Astrocyte (in vitro differentiated cells and primary cell): ENCODE measurements at regions not wholly inside any gene's neighbourhood (a gene's known extent, or its start where the extent isn't known, plus 50 kb on each side); places are given as distances from the start of the nearest gene placed in this dataset.
A peak's percentile ranks its signal among the peaks of the same experiment; 100 is the strongest.

Source experiments
- DNase-seq: peaks from one replicate; pipeline ENCODE4 v3.0.0-alpha.2; 2010; ENCODE audit warnings: low read depth
- FAIRE-seq: peaks from 2 replicates; lab custom pipeline; 2011; peaks lifted over from hg19 to GRCh38; lab: Jason Lieb, UNC
- H2AFZ ChIP-seq: 2 replicates; pipeline ENCODE4 v1.6.0; 2012; ENCODE audit warnings: low read depth, low read length, inconsistent platforms
- H3K27ac ChIP-seq: 2 replicates; pipeline ENCODE4 v1.5.1; 2011; ENCODE audit warnings: low read depth, low read length, inconsistent platforms
- H3K27me3 ChIP-seq: 2 replicates; pipeline ENCODE4 v1.6.0; 2011; ENCODE audit warnings: low read length, inconsistent platforms; ENCODE audit not compliant: insufficient read depth
- H3K36me3 ChIP-seq: 2 replicates; pipeline ENCODE4 v1.5.1; 2011; ENCODE audit warnings: low read length, inconsistent platforms; ENCODE audit not compliant: insufficient read depth
- H3K4me1 ChIP-seq: 2 replicates; pipeline ENCODE4 v1.5.1; 2011; ENCODE audit warnings: low read length, inconsistent platforms; ENCODE audit not compliant: insufficient read depth
- H3K4me2 ChIP-seq: 2 replicates; pipeline ENCODE4 v1.6.0; 2012; ENCODE audit warnings: low read length, inconsistent platforms
- H3K4me3 ChIP-seq: 2 replicates; pipeline ENCODE4 v1.5.1; 2011; ENCODE audit warnings: low read depth, mild to moderate bottlenecking, low read length, inconsistent platforms; ENCODE audit not compliant: insufficient read depth
- H3K79me2 ChIP-seq: 2 replicates; pipeline ENCODE4 v1.6.0; 2012; ENCODE audit warnings: mild to moderate bottlenecking, low read length, inconsistent platforms; ENCODE audit not compliant: insufficient read depth
- H3K9ac ChIP-seq: 2 replicates; pipeline ENCODE4 v1.6.0; 2012; ENCODE audit warnings: mild to moderate bottlenecking, low read length, inconsistent platforms
- H3K9me3 ChIP-seq: 2 replicates; pipeline ENCODE4 v1.5.1; 2012; ENCODE audit warnings: low read depth, mild to moderate bottlenecking, low read length, inconsistent platforms; ENCODE audit not compliant: insufficient read depth
- H4K20me1 ChIP-seq: 2 replicates; pipeline ENCODE4 v1.6.0; 2012; ENCODE audit warnings: low read length, inconsistent platforms; ENCODE audit not compliant: insufficient read depth
- H3K27ac Mint-ChIP-seq: one replicate; pipeline ENCODE4 v1.8.0; 2021; ENCODE audit warnings: mild to moderate bottlenecking, mixed read lengths; ENCODE audit not compliant: unreplicated experiment
- H3K27me3 Mint-ChIP-seq: one replicate; pipeline ENCODE4 v1.8.0; 2021; ENCODE audit warnings: low read depth, mixed read lengths; ENCODE audit not compliant: unreplicated experiment
- H3K36me3 Mint-ChIP-seq: one replicate; pipeline ENCODE4 v1.8.0; 2021; ENCODE audit warnings: low read depth, mixed read lengths; ENCODE audit not compliant: unreplicated experiment
- H3K4me1 Mint-ChIP-seq: one replicate; pipeline ENCODE4 v1.8.0; 2021; ENCODE audit warnings: low read depth, mixed read lengths; ENCODE audit not compliant: unreplicated experiment
- H3K4me3 Mint-ChIP-seq: one replicate; pipeline ENCODE4 v1.8.0; 2021; ENCODE audit warnings: mild to moderate bottlenecking, moderate library complexity, mixed read lengths; ENCODE audit not compliant: unreplicated experiment
- H3K9me3 Mint-ChIP-seq: one replicate; pipeline ENCODE4 v1.8.0; 2021; ENCODE audit warnings: mild to moderate bottlenecking, mixed read lengths; ENCODE audit not compliant: unreplicated experiment
- EZH2 ChIP-seq: IDR thresholded peaks from 2 replicates; pipeline ENCODE4 v1.6.1; 2012; ENCODE audit warnings: mild to moderate bottlenecking, low read length, inconsistent platforms; ENCODE audit not compliant: insufficient read depth
- TF ChIP-seq, protein P1 (sequence below): IDR thresholded peaks from 2 replicates; pipeline ENCODE4 v1.5.1; 2011; ENCODE audit warnings: low read depth, mild to moderate bottlenecking, inconsistent platforms, low read length, moderate library complexity; ENCODE audit not compliant: insufficient read depth

DNA sequence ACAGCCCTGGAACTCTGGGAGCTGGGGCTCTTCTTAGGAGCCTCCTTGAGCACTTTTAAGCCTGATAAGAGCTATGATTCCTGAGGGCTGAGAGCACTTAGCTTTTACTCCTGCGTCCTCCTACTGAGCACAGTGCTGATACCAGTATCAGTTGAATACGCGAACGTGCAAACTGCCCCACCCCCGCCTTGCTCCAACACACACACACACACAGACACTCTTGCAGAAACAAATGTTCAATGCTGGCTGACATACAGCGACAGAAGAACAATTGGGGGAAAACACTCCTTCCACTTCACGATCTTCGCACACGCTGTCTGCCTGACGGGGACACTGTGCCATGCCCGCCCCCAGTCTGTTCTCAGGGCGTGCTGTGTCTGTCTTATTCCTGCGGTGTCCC lies 57.2 kb upstream of the DLK1 start:
- Mint-ChIP-seq H3K4me1 (peaks cover 6% of the 10 kb centered on the region), H3K4me3 (no peak overlapping the region), H3K9me3 (peaks cover 3% of the 10 kb centered on the region), H3K27me3 (peaks cover 79% of the 10 kb centered on the region), H3K27ac (no peak overlapping the region), H3K36me3 (no peaks in the 10 kb centered on the region)
- FAIRE-seq: no peak
- Histone ChIP-seq H3K9ac (no peak overlapping the region), H3K27me3 (peaks cover 19% of the 10 kb centered on the region), H3K4me2 (no peak overlapping the region), H3K79me2 (no peaks in the 10 kb centered on the region), H4K20me1 (no peaks in the 10 kb centered on the region), H3K36me3 (no peaks in the 10 kb centered on the region), H3K4me3 (no peak overlapping the region), H3K27ac (no peak overlapping the region), H2AFZ (no peak overlapping the region), H3K4me1 (peaks cover 5% of the 10 kb centered on the region), H3K9me3 (peaks cover 5% of the 10 kb centered on the region)
- DNase-seq: no peak
- TF ChIP-seq, protein P1, sequence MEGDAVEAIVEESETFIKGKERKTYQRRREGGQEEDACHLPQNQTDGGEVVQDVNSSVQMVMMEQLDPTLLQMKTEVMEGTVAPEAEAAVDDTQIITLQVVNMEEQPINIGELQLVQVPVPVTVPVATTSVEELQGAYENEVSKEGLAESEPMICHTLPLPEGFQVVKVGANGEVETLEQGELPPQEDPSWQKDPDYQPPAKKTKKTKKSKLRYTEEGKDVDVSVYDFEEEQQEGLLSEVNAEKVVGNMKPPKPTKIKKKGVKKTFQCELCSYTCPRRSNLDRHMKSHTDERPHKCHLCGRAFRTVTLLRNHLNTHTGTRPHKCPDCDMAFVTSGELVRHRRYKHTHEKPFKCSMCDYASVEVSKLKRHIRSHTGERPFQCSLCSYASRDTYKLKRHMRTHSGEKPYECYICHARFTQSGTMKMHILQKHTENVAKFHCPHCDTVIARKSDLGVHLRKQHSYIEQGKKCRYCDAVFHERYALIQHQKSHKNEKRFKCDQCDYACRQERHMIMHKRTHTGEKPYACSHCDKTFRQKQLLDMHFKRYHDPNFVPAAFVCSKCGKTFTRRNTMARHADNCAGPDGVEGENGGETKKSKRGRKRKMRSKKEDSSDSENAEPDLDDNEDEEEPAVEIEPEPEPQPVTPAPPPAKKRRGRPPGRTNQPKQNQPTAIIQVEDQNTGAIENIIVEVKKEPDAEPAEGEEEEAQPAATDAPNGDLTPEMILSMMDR: no peak
- no peak for TF ChIP-seq EZH2

DNA sequence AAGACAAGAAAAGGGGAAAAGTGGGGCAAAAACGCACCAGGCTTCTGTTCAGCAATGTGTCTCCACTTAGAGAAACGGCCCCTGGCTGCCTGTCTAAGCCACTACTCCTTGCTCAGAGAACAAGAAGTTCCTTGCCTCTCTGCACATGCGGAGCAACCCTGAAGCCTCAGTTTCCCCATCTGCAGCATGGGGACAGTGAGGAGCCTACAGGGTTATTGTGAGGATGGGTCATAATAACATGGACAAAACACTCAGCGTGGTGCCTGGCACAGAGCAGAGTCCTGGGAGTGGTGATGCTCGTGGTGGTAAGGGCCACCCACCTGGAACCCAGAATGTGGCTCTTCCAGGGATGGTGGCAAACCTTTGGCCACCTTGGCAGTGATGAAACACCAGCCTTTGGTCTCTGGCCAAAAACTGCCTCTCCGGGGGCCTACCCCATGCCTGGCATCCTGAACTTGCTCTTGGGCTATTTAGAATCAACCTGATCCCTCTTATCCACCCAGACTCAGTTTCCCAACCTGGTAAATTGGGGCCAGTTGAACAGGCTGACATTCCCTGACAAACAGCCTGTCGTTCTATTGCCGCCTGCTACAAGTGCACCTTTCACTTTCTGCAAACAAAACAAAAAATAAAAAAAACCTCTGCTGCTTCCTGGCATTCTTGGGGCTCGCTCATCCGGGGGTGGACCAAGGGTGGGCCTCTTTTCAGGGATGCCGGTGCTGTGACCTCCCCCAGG lies 56.5 kb upstream of the DLK1 start:
- Histone ChIP-seq H3K4me1 (peaks cover 6% of the 10 kb centered on the region), H3K4me3 (no peak overlapping the region), H3K27me3 (peaks cover 19% of the 10 kb centered on the region), H3K79me2 (no peaks in the 10 kb centered on the region), H3K27ac (no peak overlapping the region), H3K9ac (no peak overlapping the region), H3K4me2 (peak overlapping the region; percentile 19), H4K20me1 (no peaks in the 10 kb centered on the region), H2AFZ (no peak overlapping the region), H3K36me3 (no peaks in the 10 kb centered on the region), H3K9me3 (peaks cover 5% of the 10 kb centered on the region)
- no peaks in the 10 kb centered on the region for H3K36me3 Mint-ChIP-seq
- H3K4me3 Mint-ChIP-seq: no peak overlapping the region
- H3K4me1 Mint-ChIP-seq: peaks cover 5% of the 10 kb centered on the region
- H3K9me3 Mint-ChIP-seq: peaks cover 3% of the 10 kb centered on the region
- TF ChIP-seq EZH2: no peak
- TF ChIP-seq, protein P1: no peak
- FAIRE-seq (no peak), DNase-seq (no peak)
- H3K27me3 Mint-ChIP-seq: peaks cover 78% of the 10 kb centered on the region
- H3K27ac Mint-ChIP-seq: no peak overlapping the region

DNA sequence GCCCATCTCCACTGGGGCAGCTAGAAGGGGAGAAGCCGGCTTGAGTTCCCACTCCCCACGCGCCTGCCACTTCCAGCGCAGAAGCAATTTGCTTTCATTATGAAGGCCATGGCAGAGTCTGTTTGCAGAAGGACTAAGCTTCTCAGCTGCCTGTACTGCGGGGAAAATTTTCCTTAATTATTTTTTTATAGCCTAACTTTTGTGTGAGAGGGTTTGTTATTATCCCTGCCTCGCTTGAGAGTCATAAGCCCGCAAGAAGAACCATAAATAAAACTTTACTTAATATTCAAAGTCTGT lies 56.0 kb upstream of the DLK1 start:
- Histone ChIP-seq H3K9ac (no peak overlapping the region), H3K9me3 (peaks cover 5% of the 10 kb centered on the region), H3K4me1 (peaks cover 4% of the 10 kb centered on the region), H3K4me2 (peak overlapping the region; percentile 19), H3K79me2 (no peaks in the 10 kb centered on the region), H3K27me3 (peaks cover 19% of the 10 kb centered on the region), H3K27ac (no peak overlapping the region), H2AFZ (no peak overlapping the region), H3K4me3 (no peak overlapping the region), H4K20me1 (no peaks in the 10 kb centered on the region), H3K36me3 (no peaks in the 10 kb centered on the region)
- no peak for DNase-seq
- Mint-ChIP-seq H3K27ac (no peak overlapping the region), H3K4me1 (peaks cover 3% of the 10 kb centered on the region), H3K9me3 (peaks cover 3% of the 10 kb centered on the region), H3K4me3 (no peak overlapping the region), H3K27me3 (peaks cover 76% of the 10 kb centered on the region), H3K36me3 (no peaks in the 10 kb centered on the region)
- TF ChIP-seq EZH2: no peak
- TF ChIP-seq, protein P1: no peak
- no peak for FAIRE-seq
